SK-N-SH (cell line): ENCODE measurements at regions not wholly inside any gene's neighbourhood (a gene's known extent, or its start where the extent isn't known, plus 50 kb on each side); places are given as distances from the start of the nearest gene placed in this dataset.

Experiments
- CTCF ChIA-PET: fragments of 300-600, 350-600 bp; formaldehyde crosslinking; extraction: SDS; loops from one replicate; lab custom pipeline; 2021; lab: Yijun Ruan, JAX
- POLR2A ChIA-PET: fragments of 350-600 bp; sonication (Branson Sonifier 250); formaldehyde crosslinking; extraction: SDS; loops from one replicate; lab custom pipeline; 2020; ENCODE audit warnings: antibody characterized with exemption, inconsistent platforms; lab: Yijun Ruan, JAX
- DNase-seq: peaks from one replicate; pipeline ENCODE4 v3.0.0; 2012
- H2AFZ ChIP-seq: fragments of 200-600 bp; sonication (generic); 2 replicates; pipeline ENCODE4 v1.8.1; 2016; ENCODE audit warnings: antibody characterized with exemption, mild to moderate bottlenecking, low read depth
- H3F3A ChIP-seq: fragments of 200-600 bp; sonication (generic); replicated peaks from 2 replicates; pipeline ENCODE3; 2016; ENCODE audit warnings: antibody characterized with exemption, mild to moderate bottlenecking; ENCODE audit not compliant: insufficient read depth
- H3K27ac ChIP-seq, 2 experiments: fragments of 200-500 bp in 1 of 2; fragments of 200-600 bp in 1 of 2; sonication (Bioruptor generic) in 1 of 2; sonication (generic), shearing (Covaris generic) in 1 of 2; 2 replicates each; pipeline versions ENCODE4 v1.5.1 to v1.6.1; 2014 to 2016; ENCODE audit warnings: low read depth in 2 of 2, inconsistent platforms in 1 of 2, low read length in 1 of 2, mild to moderate bottlenecking in 1 of 2, mixed read lengths in 1 of 2
- H3K27me3 ChIP-seq: fragments of 200-600 bp; sonication (generic), shearing (Covaris generic); 2 replicates; pipeline ENCODE4 v1.6.1; 2016; ENCODE audit warnings: mixed run types; ENCODE audit not compliant: insufficient read depth
- H3K36me3 ChIP-seq, 2 experiments: fragments of 200-500 bp in 1 of 2; fragments of 200-600 bp in 1 of 2; sonication (Bioruptor generic) in 1 of 2; sonication (generic) in 1 of 2; replicated peaks in 1 of 2; 2 replicates each; pipeline versions ENCODE3 to v1.5.1; 2014 to 2016; ENCODE audit warnings: low read length in 1 of 2, mild to moderate bottlenecking in 1 of 2; ENCODE audit not compliant: insufficient read depth in 2 of 2, control insufficient read depth in 1 of 2
- H3K4me1 ChIP-seq, 2 experiments: fragments of 200-500 bp in 1 of 2; fragments of 200-600 bp in 1 of 2; sonication (Bioruptor generic) in 1 of 2; sonication (generic), shearing (Covaris generic) in 1 of 2; 2 replicates each; pipeline versions ENCODE4 v1.5.1 to v1.6.1; 2014 to 2016; ENCODE audit warnings: low read depth in 1 of 2, low read length in 1 of 2, mixed run types in 1 of 2; ENCODE audit not compliant: insufficient read depth in 2 of 2, control insufficient read depth in 1 of 2
- H3K4me2 ChIP-seq: fragments of 200-600 bp; sonication (generic), shearing (Covaris generic); 2 replicates; pipeline ENCODE4 v1.6.1; 2017; ENCODE audit warnings: mixed run types
- H3K4me3 ChIP-seq, 2 experiments: fragments of 200-500 bp in 1 of 2; fragments of 200-600 bp in 1 of 2; sonication (Bioruptor generic) in 1 of 2; sonication (generic), shearing (Covaris generic) in 1 of 2; 2 replicates each; pipeline versions ENCODE4 v1.5.1 to v1.8.1; 2014 to 2016; ENCODE audit warnings: low read depth in 2 of 2, inconsistent platforms in 1 of 2, low read length in 1 of 2, mild to moderate bottlenecking in 1 of 2, mixed read lengths in 1 of 2, moderate library complexity in 1 of 2
- H3K79me2 ChIP-seq: fragments of 200-600 bp; sonication (generic); 2 replicates; pipeline ENCODE4 v1.8.1; 2017; ENCODE audit warnings: mild to moderate bottlenecking; ENCODE audit not compliant: insufficient read depth
- H3K9ac ChIP-seq: fragments of 200-600 bp; sonication (generic); 2 replicates; pipeline ENCODE4 v1.6.1; 2017; ENCODE audit warnings: mixed run types
- H3K9me2 ChIP-seq: fragments of 200-600 bp; sonication (generic); 2 replicates; pipeline ENCODE4 v1.6.1; 2017; ENCODE audit warnings: mixed run types
- H3K9me3 ChIP-seq: fragments of 200-600 bp; sonication (generic); 2 replicates; pipeline ENCODE4 v1.6.1; 2017; ENCODE audit warnings: mixed run types, mild to moderate bottlenecking, moderate library complexity
- H4K20me1 ChIP-seq: fragments of 200-600 bp; sonication (generic); 2 replicates; pipeline ENCODE4 v1.6.1; 2017; ENCODE audit warnings: mild to moderate bottlenecking, mixed run types; ENCODE audit not compliant: insufficient read depth
- ELF1 ChIP-seq: IDR thresholded peaks from 2 replicates; pipeline ENCODE4 v1.4.0; 2012
- FOXM1 ChIP-seq: IDR thresholded peaks from 2 replicates; pipeline ENCODE4 v1.4.0; 2012; ENCODE audit warnings: low read depth, mild to moderate bottlenecking
- GATA2 ChIP-seq: sonication (generic); formaldehyde crosslinking; IDR thresholded peaks from 2 replicates; pipeline ENCODE4 v1.5.0; 2020; ENCODE audit warnings: mild to moderate bottlenecking, missing genetic modification reagents
- JUND ChIP-seq: IDR thresholded peaks from 2 replicates; pipeline ENCODE4 v1.4.0; 2012
- MAX ChIP-seq: IDR thresholded peaks from 2 replicates; pipeline ENCODE4 v1.4.0; 2012; ENCODE audit warnings: low read depth
- NRF1 ChIP-seq: IDR thresholded peaks from 2 replicates; pipeline ENCODE4 v1.6.1; 2012; ENCODE audit warnings: low read depth, mild to moderate bottlenecking, low read length
- RCOR1 ChIP-seq: fragments of 150-350 bp; IDR thresholded peaks from 2 replicates; pipeline ENCODE4 v1.6.1; 2017; ENCODE audit warnings: antibody characterized with exemption, low read length
- REST ChIP-seq: IDR thresholded peaks from 2 replicates; pipeline ENCODE4 v1.6.1; 2012; ENCODE audit warnings: mild to moderate bottlenecking, low read depth, low read length, moderate library complexity
- RFX5 ChIP-seq: IDR thresholded peaks from 2 replicates; pipeline ENCODE4 v1.6.1; 2012; ENCODE audit warnings: mild to moderate bottlenecking, improper control_type of control experiment, low read length
- SIN3A ChIP-seq: IDR thresholded peaks from 2 replicates; pipeline ENCODE4 v1.6.1; 2012; ENCODE audit warnings: low read depth, mild to moderate bottlenecking, low read length, moderate library complexity, borderline replicate concordance
- SMC3 ChIP-seq: IDR thresholded peaks from 2 replicates; pipeline ENCODE4 v1.6.1; 2012; ENCODE audit warnings: low read depth, low read length, improper control_type of control experiment
- TAF1 ChIP-seq: IDR thresholded peaks from 2 replicates; pipeline ENCODE4 v1.6.1; 2012; ENCODE audit warnings: low read depth, mild to moderate bottlenecking, low read length, moderate library complexity, borderline replicate concordance
- TCF12 ChIP-seq: IDR thresholded peaks from 2 replicates; pipeline ENCODE4 v1.4.0; 2012
- WGBS: methylation state at CpG from one replicate; pipeline ENCODE4 v1.1.6; 2017; ENCODE audit warnings: low lambda C conversion rate; 5-methylcytosine and 5-hydroxymethylcytosine counted together

- Histone ChIP-seq H3F3A (no peaks in the 10 kb centered on the region), H3K27me3 (no peaks in the 10 kb centered on the region), H3K4me1 (peaks cover 2% of the 10 kb centered on the region in 2 experiments; a peak in 2 of 4 replicates), H3K4me3 (no peak overlapping the region), H3K9me3 (no peaks in the 10 kb centered on the region), H2AFZ (no peak overlapping the region), H3K4me2 (no peak overlapping the region), H3K9me2 (no peaks in the 10 kb centered on the region), H3K9ac (no peak overlapping the region), H4K20me1 (no peaks in the 10 kb centered on the region), H3K36me3 (no peaks in the 10 kb centered on the region), H3K27ac (no peak overlapping the region), H3K79me2 (no peaks in the 10 kb centered on the region)
- 38% methylated on average over 1 of the region's 1 CpG for WGBS
- no peak for DNase-seq
- TF ChIP-seq NRF1 = no peak
- TF ChIP-seq SIN3A = no peak
- TF ChIP-seq GATA2 (CRISPR knock-in tag) = no peak
- TF ChIP-seq TCF12 = no peak
- TF ChIP-seq RCOR1 = no peak
- no peak for TF ChIP-seq ELF1
- TF ChIP-seq SMC3 = no peak
- no peak for TF ChIP-seq TAF1
- no peak for TF ChIP-seq REST
- TF ChIP-seq RFX5 = no peak
- TF ChIP-seq JUND = no peak
- CTCF ChIA-PET = interaction anchor here (1.0 to 1.1 kb wide), 2 partner anchors 67 to 225 kb away, joined by 3 read pairs; no protein-coding TSS in a partner anchor
- POLR2A ChIA-PET = no interaction called here
Observed at GRCh38 chr1:29860056-29860455, 623.7 kb downstream of the PTPRU start.

- Histone ChIP-seq H3K9ac (no peak overlapping the region), H2AFZ (no peak overlapping the region), H3K36me3 (no peaks in the 10 kb centered on the region), H3K27me3 (no peaks in the 10 kb centered on the region), H3K4me2 (no peak overlapping the region), H3K27ac (no peak overlapping the region), H3K9me2 (no peaks in the 10 kb centered on the region), H3F3A (no peaks in the 10 kb centered on the region), H3K4me1 (peaks cover 2% of the 10 kb centered on the region in 2 experiments; a peak in 2 of 4 replicates), H3K9me3 (no peaks in the 10 kb centered on the region), H3K79me2 (no peaks in the 10 kb centered on the region), H3K4me3 (no peak overlapping the region), H4K20me1 (no peaks in the 10 kb centered on the region)
- CTCF ChIA-PET = interaction anchor here (1.6 to 1.7 kb wide), 2 partner anchors 10 to 226 kb away, joined by 4 to 5 read pairs; no protein-coding TSS in a partner anchor
- WGBS = 11% methylated on average over 3 of the region's 9 CpGs
- TF ChIP-seq FOXM1 (no peak), MAX (no peak)
- POLR2A ChIA-PET = no interaction called here
- DNase-seq = no peak
Observed at GRCh38 chr1:29859126-29859525, 622.8 kb downstream of the PTPRU start.
